ENCODE measurements at regions not wholly inside any gene's neighbourhood (a gene's known extent, or its start where the extent isn't known, plus 50 kb on each side); places are given as distances from the start of the nearest gene placed in this dataset.

DNA sequence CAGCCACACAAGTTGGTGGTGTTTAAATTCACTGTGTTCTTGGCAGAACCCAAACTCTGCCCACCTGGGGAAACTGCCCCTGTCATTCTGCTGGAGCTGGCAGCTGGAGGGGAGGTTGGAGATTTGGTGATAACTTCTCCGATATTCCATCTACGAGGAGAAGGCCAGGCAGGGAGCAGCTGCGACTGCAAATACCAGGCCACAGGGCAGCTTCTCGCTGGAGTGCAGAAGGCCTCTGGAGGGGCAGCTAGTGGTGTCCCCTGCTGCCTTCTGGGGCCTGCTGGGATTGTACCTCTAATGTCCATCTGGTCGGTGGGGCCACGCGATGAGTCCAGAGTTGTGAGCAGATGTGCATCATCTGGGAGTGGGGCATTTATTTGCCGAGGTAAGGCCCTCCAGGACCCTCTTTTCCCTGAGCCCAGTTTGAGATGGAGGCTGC lies 98.9 kb downstream of the ACKR3 start:
- Histone ChIP-seq H3K9ac (replicated peaks in 1 of 4; ENCODE audit: extremely low read depth in 1 of 4, low read depth in 3 of 4, low read length in 3 of 4) (no peak overlapping the region), H2AK5ac (ENCODE audit: low read depth, low read length) (no peak overlapping the region), H4K20me1 (replicated peaks in 1 of 2; ENCODE audit: control insufficient read depth in 1 of 2, insufficient read depth in 2 of 2, low read length in 2 of 2) (peaks cover 0 to 4% of the 10 kb centered on the region in 2 experiments), H3K79me1 (ENCODE audit: low read depth, low read length) (no peaks in the 10 kb centered on the region), H3K14ac (ENCODE audit: insufficient read length) (no peak overlapping the region), H3K36me3 (ENCODE audit: control insufficient read depth in 2 of 4, insufficient read depth in 4 of 4, low read length in 3 of 4) (no peaks in the 10 kb centered on the region), H2BK12ac (ENCODE audit: low read depth, low read length) (no peak overlapping the region), H3K18ac (ENCODE audit: extremely low read depth, low read length) (no peak overlapping the region), H3K27ac (ENCODE audit: low read depth, low read length) (no peak overlapping the region), H4K5ac (ENCODE audit: insufficient read length, low read depth, low read length) (no peak overlapping the region), H3K27me3 (replicated peaks in 1 of 4; ENCODE audit: control insufficient read depth in 3 of 4, extremely low read depth in 1 of 4, insufficient read depth in 3 of 4, low read length in 3 of 4) (no peaks in the 10 kb centered on the region), H3K4me2 (ENCODE audit: insufficient read depth in 1 of 2, low read depth in 2 of 2, low read length in 2 of 2) (no peak overlapping the region), H2BK15ac (ENCODE audit: low read length) (no peak overlapping the region), H2BK5ac (ENCODE audit: low read depth, low read length) (no peak overlapping the region), H3K9me3 (ENCODE audit: insufficient read depth in 2 of 2, low read depth in 1 of 2, low read length in 1 of 2) (peaks cover 9 to 14% of the 10 kb centered on the region in 2 experiments; a peak in 3 of 4 replicates), H3K23ac (ENCODE audit: insufficient read length) (no peak overlapping the region), H3K79me2 (ENCODE audit: control insufficient read depth in 1 of 2, insufficient read depth in 2 of 2, low read length in 2 of 2) (no peaks in the 10 kb centered on the region), H4K8ac (ENCODE audit: extremely low read depth, insufficient read depth, low read length) (no peak overlapping the region), H2AFZ (ENCODE audit: low read length) (no peak overlapping the region), H2BK120ac (replicated peaks; ENCODE audit: low read depth, low read length) (no peak overlapping the region), H3K56ac (replicated peaks; ENCODE audit: insufficient read length, low read depth, low read length) (no peak overlapping the region), H2BK20ac (ENCODE audit: low read length) (no peak overlapping the region), H3K23me2 (ENCODE audit: low read depth, low read length) (no peaks in the 10 kb centered on the region), H3K4ac (replicated peaks; ENCODE audit: insufficient read length, low read depth, low read length) (no peak overlapping the region), H3K4me1 (replicated peaks in 1 of 4; ENCODE audit: control insufficient read depth in 3 of 4, insufficient read depth in 4 of 4, low read length in 3 of 4) (peaks cover 0 to 4% (median 0%) of the 10 kb centered on the region in 4 experiments; a peak in 1 of 7 replicates), H4K91ac (replicated peaks; ENCODE audit: insufficient read length, low read length) (no peak overlapping the region), H3K4me3 (ENCODE audit: extremely low read depth in 1 of 4, insufficient read depth in 2 of 4, low read depth in 3 of 4, low read length in 4 of 4) (no peak overlapping the region)
- POLR2A ChIA-PET (ENCODE audit: partially characterized antibody), result no interaction called here
- FAIRE-seq, result no peak
- CTCF ChIA-PET (ENCODE audit: partially characterized antibody), result no interaction called here
- 92% methylated on average over 8 of the region's 8 CpGs; no CpG with 5 or more reads in 1 of the 2 experiments for WGBS, 2 experiments (ENCODE audit: extremely low coverage in 1 of 2, insufficient coverage in 1 of 2, insufficient read length in 1 of 2, insufficient replicate concordance in 2 of 2, low coverage in 1 of 2, low lambda C conversion rate in 2 of 2, missing lambda C conversion rate in 1 of 2)
- peak in 1 of 2 experiments; percentile 11 for DNase-seq (ENCODE audit: low read depth in 1 of 2, low spot score in 2 of 2)
- TF ChIP-seq CEBPB (IDR thresholded peaks at IDR 0.05; ENCODE audit: low read depth, low read length) (no peak), SUZ12 (IDR thresholded peaks at IDR 0.05; ENCODE audit: low read length) (no peak), EP300 (IDR thresholded peaks at IDR 0.05; ENCODE audit: borderline replicate concordance in 1 of 2, low read depth in 2 of 2, low read length in 2 of 2) (no peak), BCL11A (IDR thresholded peaks at IDR 0.05; ENCODE audit: low read depth in 2 of 2, low read length in 2 of 2) (no peak), CBX8 (IDR thresholded peaks at IDR 0.05; ENCODE audit: borderline replicate concordance, low read depth, low read length) (no peak), SIX5 (IDR thresholded peaks at IDR 0.05; ENCODE audit: low read depth, low read length) (no peak), TBP (IDR thresholded peaks at IDR 0.05; ENCODE audit: low read depth, low read length) (no peak), TEAD4 (IDR thresholded peaks at IDR 0.05; ENCODE audit: low read depth, low read length) (no peak), HDAC6 (IDR thresholded peaks at IDR 0.05; ENCODE audit: low read depth, low read length) (no peak), BACH1 (IDR thresholded peaks at IDR 0.05; ENCODE audit: low read length) (no peak), PHF8 (conservative IDR thresholded peaks at IDR 0.05; ENCODE audit: low read depth, low read length) (no peak), EZH2 (IDR thresholded peaks at IDR 0.05; ENCODE audit: low read depth, low read length, severe bottlenecking) (no peak), KDM1A (IDR thresholded peaks at IDR 0.05; ENCODE audit: borderline replicate concordance, low read length) (no peak), CBX5 (IDR thresholded peaks at IDR 0.05; ENCODE audit: low read depth, low read length) (no peak), RFX5 (IDR thresholded peaks at IDR 0.05; ENCODE audit: borderline replicate concordance, low read depth, low read length) (no peak), YY1 (IDR thresholded peaks at IDR 0.05; ENCODE audit: low read depth, low read length) (no peak)

All from H1 (cell line).